NCI-H2029 (cell line): ENCODE measurements at regions not wholly inside any gene's neighbourhood (a gene's known extent, or its start where the extent isn't known, plus 50 kb on each side); places are given as distances from the start of the nearest gene placed in this dataset.
"Not testable (repeated sequence)": the region's sequence is repeated elsewhere in the genome, so short reads cannot be mapped to it uniquely, and the experiment has no call there.

Source experiments
- DNase-seq: peaks from one replicate; lab custom pipeline; 2025; lab: John Stamatoyannopoulos, UW

GRCh38 chr12:74269355-74269754 lies 268.3 kb upstream of the ATXN7L3B start:
- not testable (repeated sequence) for DNase-seq

- no peak for DNase-seq
Measured at GRCh38 chr12:74280156-74280655, 257.4 kb upstream of the ATXN7L3B start.

GRCh38 chr12:74281401-74282180 lies 256.0 kb upstream of the ATXN7L3B start:
- not testable (repeated sequence) for DNase-seq

- no peak for DNase-seq
Measured at GRCh38 chr12:74283646-74284045, 254.0 kb upstream of the ATXN7L3B start.

GRCh38 chr12:74285773-74286172 lies 251.9 kb upstream of the ATXN7L3B start:
- DNase-seq, result no peak

- no peak for DNase-seq
Measured at GRCh38 chr12:74286254-74286653, 251.4 kb upstream of the ATXN7L3B start.

GRCh38 chr12:74292351-74293194 lies 245.1 kb upstream of the ATXN7L3B start:
- peak; percentile 60 for DNase-seq

- DNase-seq, result no peak
Measured at GRCh38 chr12:74293689-74294131, 243.9 kb upstream of the ATXN7L3B start.

GRCh38 chr12:74317078-74317601 lies 220.5 kb upstream of the ATXN7L3B start:
- peak; percentile 3 for DNase-seq

- DNase-seq, result no peak
Measured at GRCh38 chr12:74317741-74318140, 219.9 kb upstream of the ATXN7L3B start.

GRCh38 chr12:74319886-74320285 lies 217.7 kb upstream of the ATXN7L3B start:
- DNase-seq, result no peak

- DNase-seq, result no peak
Measured at GRCh38 chr12:74321381-74321780, 216.3 kb upstream of the ATXN7L3B start.

- no peak for DNase-seq
Measured at GRCh38 chr12:74322792-74323191, 214.8 kb upstream of the ATXN7L3B start.

- DNase-seq, result no peak
Measured at GRCh38 chr12:74328623-74329022, 209.0 kb upstream of the ATXN7L3B start.

- DNase-seq, result peak; percentile 12
Measured at GRCh38 chr12:74334780-74335179, 202.9 kb upstream of the ATXN7L3B start.

- no peak for DNase-seq
Measured at GRCh38 chr12:74337951-74338350, 199.7 kb upstream of the ATXN7L3B start.

- no peak for DNase-seq
Measured at GRCh38 chr12:74339211-74339610, 198.4 kb upstream of the ATXN7L3B start.

- DNase-seq, result no peak
Measured at GRCh38 chr12:74349925-74350324, 187.7 kb upstream of the ATXN7L3B start.

GRCh38 chr12:74365178-74365964 lies 172.3 kb upstream of the ATXN7L3B start:
- peak; percentile 30 for DNase-seq

GRCh38 chr12:74370608-74371216 lies 166.9 kb upstream of the ATXN7L3B start:
- no peak for DNase-seq

GRCh38 chr12:74379114-74379513 lies 158.5 kb upstream of the ATXN7L3B start:
- no peak for DNase-seq
